H1 (cell line): ENCODE measurements at regions not wholly inside any gene's neighbourhood (a gene's known extent, or its start where the extent isn't known, plus 50 kb on each side); places are given as distances from the start of the nearest gene placed in this dataset.

Experiments
- EP300 ChIP-seq, 2 experiments: IDR thresholded peaks; 1 replicate in 1 of 2; 2 replicates in 1 of 2; pipeline ENCODE4 v1.6.1; 2011 to 2012; ENCODE audit warnings: low read depth in 2 of 2, low read length in 2 of 2, mild to moderate bottlenecking in 2 of 2, borderline replicate concordance in 1 of 2, inconsistent platforms in 1 of 2, moderate library complexity in 1 of 2
- EZH2 ChIP-seq: fragments of 200-600 bp; sonication (generic); IDR thresholded peaks from 2 replicates; pipeline ENCODE4 v1.7.1; 2012; ENCODE audit warnings: low read depth, mild to moderate bottlenecking, moderate library complexity, low read length, inconsistent platforms; ENCODE audit not compliant: severe bottlenecking
- POLR2A ChIP-seq, 2 experiments: IDR thresholded peaks; 1 replicate in 1 of 2; 2 replicates in 1 of 2; pipeline ENCODE4 v1.6.1; 2011; ENCODE audit warnings: low read depth in 2 of 2, low read length in 2 of 2, mild to moderate bottlenecking in 2 of 2; ENCODE audit errors: control extremely low read depth in 1 of 2
- POLR2AphosphoS5 ChIP-seq: IDR thresholded peaks from 2 replicates; pipeline ENCODE4 v1.6.1; 2011; ENCODE audit warnings: low read depth, low read length
- RXRA ChIP-seq: IDR thresholded peaks from 2 replicates; pipeline ENCODE4 v1.6.1; 2011; ENCODE audit warnings: low read depth, mild to moderate bottlenecking, low read length, moderate library complexity; ENCODE audit not compliant: insufficient read depth
- SP1 ChIP-seq: IDR thresholded peaks from 2 replicates; pipeline ENCODE4 v1.6.1; 2011; ENCODE audit warnings: low read depth, low read length
- SP2 ChIP-seq: IDR thresholded peaks from 2 replicates; pipeline ENCODE4 v1.6.1; 2012; ENCODE audit warnings: mild to moderate bottlenecking, low read length, inconsistent platforms
- TBP ChIP-seq: IDR thresholded peaks from 2 replicates; pipeline ENCODE4 v1.6.1; 2011; ENCODE audit warnings: low read depth, low read length, improper control_type of control experiment
- TF ChIP-seq, protein P1 (sequence below), 3 experiments: IDR thresholded peaks; 1 replicate in 2 of 3; 2 replicates in 1 of 3; pipeline versions ENCODE4 v1.5.1 to v1.6.1; 2011; ENCODE audit warnings: low read length in 3 of 3, mild to moderate bottlenecking in 3 of 3, inconsistent platforms in 2 of 3, low read depth in 1 of 3, moderate library complexity in 1 of 3; ENCODE audit not compliant: insufficient read depth in 1 of 3; ENCODE audit errors: control extremely low read depth in 1 of 3
- TF ChIP-seq, protein P2 (sequence below): IDR thresholded peaks from 2 replicates; pipeline ENCODE4 v1.6.1; 2012; ENCODE audit warnings: low read length, inconsistent platforms

DNA sequence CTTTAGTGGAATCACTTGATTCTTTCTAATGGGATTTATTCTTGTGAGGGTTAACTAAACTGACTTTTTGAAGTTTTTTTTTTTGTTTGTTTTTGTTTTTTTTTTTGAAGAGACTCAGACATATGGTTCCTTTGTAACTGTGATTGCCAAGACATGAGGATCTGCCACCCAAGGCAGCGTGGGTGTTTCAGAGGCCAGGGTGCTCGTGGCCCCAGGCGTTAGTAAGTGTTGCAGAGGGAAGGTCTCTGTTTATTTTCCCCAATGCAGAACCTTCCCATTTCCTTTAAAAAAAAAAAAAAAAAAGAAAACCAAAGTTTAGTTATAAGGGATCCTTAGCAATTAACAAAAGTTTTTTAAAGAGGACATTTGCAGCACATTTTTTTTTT is 94.8 kb downstream of the CTTN start:
- TF ChIP-seq, protein P1, sequence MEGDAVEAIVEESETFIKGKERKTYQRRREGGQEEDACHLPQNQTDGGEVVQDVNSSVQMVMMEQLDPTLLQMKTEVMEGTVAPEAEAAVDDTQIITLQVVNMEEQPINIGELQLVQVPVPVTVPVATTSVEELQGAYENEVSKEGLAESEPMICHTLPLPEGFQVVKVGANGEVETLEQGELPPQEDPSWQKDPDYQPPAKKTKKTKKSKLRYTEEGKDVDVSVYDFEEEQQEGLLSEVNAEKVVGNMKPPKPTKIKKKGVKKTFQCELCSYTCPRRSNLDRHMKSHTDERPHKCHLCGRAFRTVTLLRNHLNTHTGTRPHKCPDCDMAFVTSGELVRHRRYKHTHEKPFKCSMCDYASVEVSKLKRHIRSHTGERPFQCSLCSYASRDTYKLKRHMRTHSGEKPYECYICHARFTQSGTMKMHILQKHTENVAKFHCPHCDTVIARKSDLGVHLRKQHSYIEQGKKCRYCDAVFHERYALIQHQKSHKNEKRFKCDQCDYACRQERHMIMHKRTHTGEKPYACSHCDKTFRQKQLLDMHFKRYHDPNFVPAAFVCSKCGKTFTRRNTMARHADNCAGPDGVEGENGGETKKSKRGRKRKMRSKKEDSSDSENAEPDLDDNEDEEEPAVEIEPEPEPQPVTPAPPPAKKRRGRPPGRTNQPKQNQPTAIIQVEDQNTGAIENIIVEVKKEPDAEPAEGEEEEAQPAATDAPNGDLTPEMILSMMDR (IDR thresholded peaks at IDR 0.05; ENCODE audit: control extremely low read depth in 1 of 3, insufficient read depth in 1 of 3, low read depth in 1 of 3, low read length in 3 of 3): no peak
- TF ChIP-seq POLR2AphosphoS5 (no peak), EZH2 (no peak), RXRA (no peak), POLR2A (IDR thresholded peaks at IDR 0.05; ENCODE audit: control extremely low read depth in 1 of 2, low read depth in 2 of 2, low read length in 2 of 2) (no peak), SP1 (no peak), SP2 (no peak), EP300 (IDR thresholded peaks at IDR 0.05; ENCODE audit: borderline replicate concordance in 1 of 2, low read depth in 2 of 2, low read length in 2 of 2) (no peak), TBP (no peak)
- TF ChIP-seq, protein P2, sequence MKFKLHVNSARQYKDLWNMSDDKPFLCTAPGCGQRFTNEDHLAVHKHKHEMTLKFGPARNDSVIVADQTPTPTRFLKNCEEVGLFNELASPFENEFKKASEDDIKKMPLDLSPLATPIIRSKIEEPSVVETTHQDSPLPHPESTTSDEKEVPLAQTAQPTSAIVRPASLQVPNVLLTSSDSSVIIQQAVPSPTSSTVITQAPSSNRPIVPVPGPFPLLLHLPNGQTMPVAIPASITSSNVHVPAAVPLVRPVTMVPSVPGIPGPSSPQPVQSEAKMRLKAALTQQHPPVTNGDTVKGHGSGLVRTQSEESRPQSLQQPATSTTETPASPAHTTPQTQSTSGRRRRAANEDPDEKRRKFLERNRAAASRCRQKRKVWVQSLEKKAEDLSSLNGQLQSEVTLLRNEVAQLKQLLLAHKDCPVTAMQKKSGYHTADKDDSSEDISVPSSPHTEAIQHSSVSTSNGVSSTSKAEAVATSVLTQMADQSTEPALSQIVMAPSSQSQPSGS: no peak
